ENCODE measurements at regions not wholly inside any gene's neighbourhood (a gene's known extent, or its start where the extent isn't known, plus 50 kb on each side); places are given as distances from the start of the nearest gene placed in this dataset.

GRCh38 chr13:73616861-73617260 is 517.3 kb downstream of the KLF12 start:
- no peak for DNase-seq (ENCODE audit: low spot score)

- no peak for DNase-seq (ENCODE audit: low spot score)
Measured at GRCh38 chr13:73610799-73611592, 523.2 kb downstream of the KLF12 start.

- DNase-seq (ENCODE audit: low spot score) = no peak
Measured at GRCh38 chr13:73608711-73609485, 525.3 kb downstream of the KLF12 start.

GRCh38 chr13:73608157-73608516 is 526.1 kb downstream of the KLF12 start:
- DNase-seq (ENCODE audit: low spot score) = no peak

GRCh38 chr13:73607489-73608156 is 526.6 kb downstream of the KLF12 start:
- DNase-seq (ENCODE audit: low spot score) = no peak

- no peak for DNase-seq (ENCODE audit: low spot score)
Measured at GRCh38 chr13:73603646-73604045, 530.6 kb downstream of the KLF12 start.

- no peak for DNase-seq (ENCODE audit: low spot score)
Measured at GRCh38 chr13:73602295-73602694, 531.9 kb downstream of the KLF12 start.

GRCh38 chr13:73601708-73602107 is 532.5 kb downstream of the KLF12 start:
- DNase-seq (ENCODE audit: low spot score) = no peak

GRCh38 chr13:73599232-73600128 is 534.7 kb downstream of the KLF12 start:
- DNase-seq (ENCODE audit: low spot score) = no peak

GRCh38 chr13:73598020-73598712 is 536.0 kb downstream of the KLF12 start:
- no peak for DNase-seq (ENCODE audit: low spot score)

GRCh38 chr13:73596382-73596781 is 537.6 kb downstream of the KLF5 start:
- DNase-seq (ENCODE audit: low spot score) = no peak

GRCh38 chr13:73593199-73593765 is 534.5 kb downstream of the KLF5 start:
- no peak for DNase-seq (ENCODE audit: low spot score)

- no peak for DNase-seq (ENCODE audit: low spot score)
Measured at GRCh38 chr13:73591861-73592260, 533.1 kb downstream of the KLF5 start.

GRCh38 chr13:73590795-73591194 is 532.0 kb downstream of the KLF5 start:
- DNase-seq (ENCODE audit: low spot score) = no peak

- no peak for DNase-seq (ENCODE audit: low spot score)
Measured at GRCh38 chr13:73585236-73585635, 526.4 kb downstream of the KLF5 start.

GRCh38 chr13:73583331-73583730 is 524.5 kb downstream of the KLF5 start:
- DNase-seq (ENCODE audit: low spot score) = no peak

- DNase-seq (ENCODE audit: low spot score) = no peak
Measured at GRCh38 chr13:73580513-73581267, 521.9 kb downstream of the KLF5 start.

- no peak for DNase-seq (ENCODE audit: low spot score)
Measured at GRCh38 chr13:73579574-73580274, 520.9 kb downstream of the KLF5 start.

GRCh38 chr13:73578251-73578875 is 519.6 kb downstream of the KLF5 start:
- no peak for DNase-seq (ENCODE audit: low spot score)

Data from AG20443 (cell line).